K562 (cell line): ENCODE measurements at regions not wholly inside any gene's neighbourhood (a gene's known extent, or its start where the extent isn't known, plus 50 kb on each side); places are given as distances from the start of the nearest gene placed in this dataset.
A peak's percentile ranks its signal among the peaks of the same experiment; 100 is the strongest.

Experiments
- CBX1 ChIP-seq: sonication (generic); IDR thresholded peaks from 2 replicates; pipeline ENCODE4 v1.6.1; 2016; ENCODE audit warnings: antibody characterized with exemption, low read depth, mild to moderate bottlenecking
- DPF2 ChIP-seq: fragments of 450-650 bp; IDR thresholded peaks from 2 replicates; pipeline ENCODE4 v1.6.1; 2016
- HEY1 ChIP-seq: fragments of 250-450 bp; sonication (Bioruptor Pico); IDR thresholded peaks from 2 replicates; pipeline ENCODE4 v1.5.0; 2020; ENCODE audit warnings: mild to moderate bottlenecking, moderate library complexity, borderline replicate concordance
- ILF3 ChIP-seq: fragments of 450-650 bp; IDR thresholded peaks from 2 replicates; pipeline ENCODE4 v1.6.1; 2018; ENCODE audit warnings: antibody characterized with exemption, mild to moderate bottlenecking, moderate library complexity, borderline replicate concordance
- KAT2B ChIP-seq: IDR thresholded peaks from one replicate; pipeline ENCODE4 v1.6.1; 2012; ENCODE audit warnings: low read depth, mild to moderate bottlenecking, control low read depth, inconsistent platforms, low read length, moderate library complexity
- MAFK ChIP-seq: IDR thresholded peaks from 2 replicates; pipeline ENCODE4 v1.6.1; 2011; ENCODE audit warnings: low read length, improper control_type of control experiment
- MEIS2 ChIP-seq: fragments of 450-650 bp; IDR thresholded peaks from 2 replicates; pipeline ENCODE4 v1.6.1; 2014; ENCODE audit warnings: mild to moderate bottlenecking; ENCODE audit not compliant: partially characterized antibody
- PHF20 ChIP-seq: fragments of 450-650 bp; IDR thresholded peaks from 2 replicates; pipeline ENCODE4 v1.6.1; 2018; ENCODE audit not compliant: partially characterized antibody
- PML ChIP-seq: IDR thresholded peaks from 2 replicates; pipeline ENCODE4 v1.6.1; 2012; ENCODE audit warnings: low read length, inconsistent platforms
- RFX1 ChIP-seq: fragments of 450-650 bp; IDR thresholded peaks from 2 replicates; pipeline ENCODE4 v1.6.1; 2016; ENCODE audit warnings: mild to moderate bottlenecking, moderate library complexity
- TOE1 ChIP-seq, 2 experiments: fragments of 450-650 bp in 1 of 2; sonication (generic) in 1 of 2; formaldehyde crosslinking in 1 of 2; IDR thresholded peaks; 2 replicates each; pipeline versions ENCODE4 v1.7.1 to v1.8.0; 2016 to 2022; ENCODE audit warnings: borderline replicate concordance in 2 of 2, mild to moderate bottlenecking in 2 of 2, antibody characterized with exemption in 1 of 2, inconsistent platforms in 1 of 2, low read depth in 1 of 2, missing genetic modification reagents in 1 of 2, moderate library complexity in 1 of 2
- ZNF23 ChIP-seq: fragments of 250-450 bp; sonication (Bioruptor Pico); IDR thresholded peaks from 2 replicates; pipeline ENCODE4 v1.4.0; 2020; ENCODE audit warnings: mild to moderate bottlenecking
- TF ChIP-seq, protein P1 (sequence below): sonication (generic); formaldehyde crosslinking; IDR thresholded peaks from 2 replicates; pipeline ENCODE4 v1.8.0; 2022; ENCODE audit warnings: mild to moderate bottlenecking, missing genetic modification reagents, borderline replicate concordance
- TF ChIP-seq, protein P2 (sequence below): fragments of 450-650 bp; IDR thresholded peaks from 2 replicates; pipeline ENCODE4 v1.6.1; 2018; ENCODE audit not compliant: partially characterized antibody
- TF ChIP-seq, protein P3 (sequence below): IDR thresholded peaks from 2 replicates; pipeline ENCODE4 v1.6.1; 2011; ENCODE audit warnings: borderline replicate concordance, low read depth, mild to moderate bottlenecking, moderate library complexity, low read length; ENCODE audit not compliant: insufficient read depth, poor library complexity, severe bottlenecking
- TF ChIP-seq, protein P4 (sequence below): fragments of 250-450 bp; sonication (Bioruptor Pico); IDR thresholded peaks from 2 replicates; pipeline ENCODE4 v1.8.0; 2021; ENCODE audit warnings: moderate library complexity, mild to moderate bottlenecking, inconsistent platforms
- TF ChIP-seq, protein P5 (sequence below): fragments of 450-650 bp; IDR thresholded peaks from 2 replicates; pipeline ENCODE4 v1.6.1; 2017; ENCODE audit warnings: antibody characterized with exemption

DNA sequence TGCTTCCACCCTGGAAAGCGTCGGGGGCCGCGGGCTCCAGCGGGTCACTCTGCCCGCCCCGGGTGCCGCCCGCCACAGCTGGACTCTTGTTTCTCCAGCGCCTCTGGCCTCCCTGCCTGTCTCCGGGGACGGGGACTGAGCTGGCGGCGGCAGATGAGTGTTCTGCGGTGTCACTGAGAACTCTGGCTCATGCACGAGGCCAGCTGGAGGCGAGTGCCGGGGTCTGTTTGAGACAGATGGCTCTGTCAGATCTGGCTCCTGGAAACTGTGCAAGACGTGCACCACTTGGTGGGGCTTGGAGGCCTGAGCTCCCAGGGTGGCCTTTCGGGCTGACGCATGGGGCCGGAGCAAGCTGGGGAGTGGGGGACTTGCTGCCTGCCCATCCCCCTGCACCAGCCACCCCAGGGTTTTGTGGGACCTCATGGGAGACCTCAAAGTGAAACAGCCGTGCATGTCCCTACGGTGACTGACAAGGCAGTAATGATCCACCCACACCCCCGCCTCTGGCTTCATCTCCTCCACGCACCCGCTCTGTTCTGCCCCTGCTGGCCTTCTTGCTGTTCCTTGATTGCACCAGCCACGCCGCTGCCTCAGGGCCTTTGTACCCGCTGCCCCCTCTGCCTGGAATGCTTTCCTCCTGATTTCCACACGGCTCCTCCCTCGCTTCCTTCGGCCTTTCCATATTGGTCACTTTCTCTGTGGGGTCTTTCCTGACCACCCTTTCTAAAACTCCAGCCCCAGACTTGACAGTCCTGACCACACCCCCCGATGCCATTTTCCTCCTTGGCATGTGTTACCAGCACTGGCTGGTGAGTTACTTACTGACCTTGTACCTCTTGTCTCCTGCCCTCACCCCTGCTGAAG is 174.9 kb upstream of the CIBAR2 start (continued):
- TF ChIP-seq, protein P1, sequence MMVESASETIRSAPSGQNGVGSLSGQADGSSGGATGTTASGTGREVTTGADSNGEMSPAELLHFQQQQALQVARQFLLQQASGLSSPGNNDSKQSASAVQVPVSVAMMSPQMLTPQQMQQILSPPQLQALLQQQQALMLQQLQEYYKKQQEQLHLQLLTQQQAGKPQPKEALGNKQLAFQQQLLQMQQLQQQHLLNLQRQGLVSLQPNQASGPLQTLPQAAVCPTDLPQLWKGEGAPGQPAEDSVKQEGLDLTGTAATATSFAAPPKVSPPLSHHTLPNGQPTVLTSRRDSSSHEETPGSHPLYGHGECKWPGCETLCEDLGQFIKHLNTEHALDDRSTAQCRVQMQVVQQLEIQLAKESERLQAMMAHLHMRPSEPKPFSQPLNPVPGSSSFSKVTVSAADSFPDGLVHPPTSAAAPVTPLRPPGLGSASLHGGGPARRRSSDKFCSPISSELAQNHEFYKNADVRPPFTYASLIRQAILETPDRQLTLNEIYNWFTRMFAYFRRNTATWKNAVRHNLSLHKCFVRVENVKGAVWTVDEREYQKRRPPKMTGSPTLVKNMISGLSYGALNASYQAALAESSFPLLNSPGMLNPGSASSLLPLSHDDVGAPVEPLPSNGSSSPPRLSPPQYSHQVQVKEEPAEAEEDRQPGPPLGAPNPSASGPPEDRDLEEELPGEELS (CRISPR knock-in tag): no peak
- TF ChIP-seq, protein P2, sequence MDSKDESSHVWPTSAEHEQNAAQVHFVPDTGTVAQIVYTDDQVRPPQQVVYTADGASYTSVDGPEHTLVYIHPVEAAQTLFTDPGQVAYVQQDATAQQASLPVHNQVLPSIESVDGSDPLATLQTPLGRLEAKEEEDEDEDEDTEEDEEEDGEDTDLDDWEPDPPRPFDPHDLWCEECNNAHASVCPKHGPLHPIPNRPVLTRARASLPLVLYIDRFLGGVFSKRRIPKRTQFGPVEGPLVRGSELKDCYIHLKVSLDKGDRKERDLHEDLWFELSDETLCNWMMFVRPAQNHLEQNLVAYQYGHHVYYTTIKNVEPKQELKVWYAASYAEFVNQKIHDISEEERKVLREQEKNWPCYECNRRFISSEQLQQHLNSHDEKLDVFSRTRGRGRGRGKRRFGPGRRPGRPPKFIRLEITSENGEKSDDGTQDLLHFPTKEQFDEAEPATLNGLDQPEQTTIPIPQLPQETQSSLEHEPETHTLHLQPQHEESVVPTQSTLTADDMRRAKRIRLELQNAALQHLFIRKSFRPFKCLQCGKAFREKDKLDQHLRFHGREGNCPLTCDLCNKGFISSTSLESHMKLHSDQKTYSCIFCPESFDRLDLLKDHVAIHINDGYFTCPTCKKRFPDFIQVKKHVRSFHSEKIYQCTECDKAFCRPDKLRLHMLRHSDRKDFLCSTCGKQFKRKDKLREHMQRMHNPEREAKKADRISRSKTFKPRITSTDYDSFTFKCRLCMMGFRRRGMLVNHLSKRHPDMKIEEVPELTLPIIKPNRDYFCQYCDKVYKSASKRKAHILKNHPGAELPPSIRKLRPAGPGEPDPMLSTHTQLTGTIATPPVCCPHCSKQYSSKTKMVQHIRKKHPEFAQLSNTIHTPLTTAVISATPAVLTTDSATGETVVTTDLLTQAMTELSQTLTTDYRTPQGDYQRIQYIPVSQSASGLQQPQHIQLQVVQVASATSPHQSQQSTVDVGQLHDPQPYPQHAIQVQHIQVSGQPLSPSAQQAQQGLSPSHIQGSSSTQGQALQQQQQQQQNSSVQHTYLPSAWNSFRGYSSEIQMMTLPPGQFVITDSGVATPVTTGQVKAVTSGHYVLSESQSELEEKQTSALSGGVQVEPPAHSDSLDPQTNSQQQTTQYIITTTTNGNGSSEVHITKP: no peak
- TF ChIP-seq CBX1: no peak
- no peak for TF ChIP-seq TOE1 (IDR thresholded peaks at IDR 0.05; ENCODE audit: borderline replicate concordance)
- TF ChIP-seq TOE1 (CRISPR knock-in tag; IDR thresholded peaks at IDR 0.05; ENCODE audit: borderline replicate concordance, low read depth): no peak
- TF ChIP-seq MEIS2: peak; percentile 61
- TF ChIP-seq KAT2B: no peak
- TF ChIP-seq ILF3: no peak
- TF ChIP-seq, protein P3, sequence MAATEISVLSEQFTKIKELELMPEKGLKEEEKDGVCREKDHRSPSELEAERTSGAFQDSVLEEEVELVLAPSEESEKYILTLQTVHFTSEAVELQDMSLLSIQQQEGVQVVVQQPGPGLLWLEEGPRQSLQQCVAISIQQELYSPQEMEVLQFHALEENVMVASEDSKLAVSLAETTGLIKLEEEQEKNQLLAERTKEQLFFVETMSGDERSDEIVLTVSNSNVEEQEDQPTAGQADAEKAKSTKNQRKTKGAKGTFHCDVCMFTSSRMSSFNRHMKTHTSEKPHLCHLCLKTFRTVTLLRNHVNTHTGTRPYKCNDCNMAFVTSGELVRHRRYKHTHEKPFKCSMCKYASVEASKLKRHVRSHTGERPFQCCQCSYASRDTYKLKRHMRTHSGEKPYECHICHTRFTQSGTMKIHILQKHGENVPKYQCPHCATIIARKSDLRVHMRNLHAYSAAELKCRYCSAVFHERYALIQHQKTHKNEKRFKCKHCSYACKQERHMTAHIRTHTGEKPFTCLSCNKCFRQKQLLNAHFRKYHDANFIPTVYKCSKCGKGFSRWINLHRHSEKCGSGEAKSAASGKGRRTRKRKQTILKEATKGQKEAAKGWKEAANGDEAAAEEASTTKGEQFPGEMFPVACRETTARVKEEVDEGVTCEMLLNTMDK: no peak
- no peak for TF ChIP-seq PHF20
- no peak for TF ChIP-seq MAFK
- TF ChIP-seq, protein P4, sequence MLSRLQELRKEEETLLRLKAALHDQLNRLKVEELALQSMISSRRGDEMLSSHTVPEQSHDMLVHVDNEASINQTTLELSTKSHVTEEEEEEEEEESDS: no peak
- no peak for TF ChIP-seq ZNF23 (CRISPR knock-in tag)
- TF ChIP-seq DPF2: peak; percentile 40; the same call in 1 of the 2 replicates
- TF ChIP-seq, protein P5, sequence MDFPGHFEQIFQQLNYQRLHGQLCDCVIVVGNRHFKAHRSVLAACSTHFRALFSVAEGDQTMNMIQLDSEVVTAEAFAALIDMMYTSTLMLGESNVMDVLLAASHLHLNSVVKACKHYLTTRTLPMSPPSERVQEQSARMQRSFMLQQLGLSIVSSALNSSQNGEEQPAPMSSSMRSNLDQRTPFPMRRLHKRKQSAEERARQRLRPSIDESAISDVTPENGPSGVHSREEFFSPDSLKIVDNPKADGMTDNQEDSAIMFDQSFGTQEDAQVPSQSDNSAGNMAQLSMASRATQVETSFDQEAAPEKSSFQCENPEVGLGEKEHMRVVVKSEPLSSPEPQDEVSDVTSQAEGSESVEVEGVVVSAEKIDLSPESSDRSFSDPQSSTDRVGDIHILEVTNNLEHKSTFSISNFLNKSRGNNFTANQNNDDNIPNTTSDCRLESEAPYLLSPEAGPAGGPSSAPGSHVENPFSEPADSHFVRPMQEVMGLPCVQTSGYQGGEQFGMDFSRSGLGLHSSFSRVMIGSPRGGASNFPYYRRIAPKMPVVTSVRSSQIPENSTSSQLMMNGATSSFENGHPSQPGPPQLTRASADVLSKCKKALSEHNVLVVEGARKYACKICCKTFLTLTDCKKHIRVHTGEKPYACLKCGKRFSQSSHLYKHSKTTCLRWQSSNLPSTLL: no peak
- TF ChIP-seq HEY1 (CRISPR knock-in tag): no peak
- TF ChIP-seq RFX1: no peak
- TF ChIP-seq PML: no peak
